ENCODE measurements at regions not wholly inside any gene's neighbourhood (a gene's known extent, or its start where the extent isn't known, plus 50 kb on each side); places are given as distances from the start of the nearest gene placed in this dataset.

- Mint-ChIP-seq H3K4me1 (no peaks in the 10 kb centered on the region), H3K36me3 (ENCODE audit: low read depth) (no peaks in the 10 kb centered on the region), H3K9me3 (no peaks in the 10 kb centered on the region), H3K27me3 (ENCODE audit: low read depth) (no peaks in the 10 kb centered on the region), H3K27ac (ENCODE audit: unreplicated experiment) (no peak overlapping the region), H3K4me3 (no peak overlapping the region)
- TF ChIP-seq CTCF (conservative IDR thresholded peaks at IDR 0.05) = no peak
- no peak for DNase-seq (ENCODE audit: low read depth, low spot score)
Measured at GRCh38 chr13:36516225-36516624, 83.9 kb downstream of the CCNA1 start.

GRCh38 chr13:36518707-36519106 is 86.4 kb downstream of the CCNA1 start:
- Mint-ChIP-seq H3K27me3 (ENCODE audit: low read depth) (no peaks in the 10 kb centered on the region), H3K4me3 (no peak overlapping the region), H3K4me1 (no peaks in the 10 kb centered on the region), H3K27ac (ENCODE audit: unreplicated experiment) (no peak overlapping the region), H3K36me3 (ENCODE audit: low read depth) (no peaks in the 10 kb centered on the region), H3K9me3 (no peaks in the 10 kb centered on the region)
- TF ChIP-seq CTCF (conservative IDR thresholded peaks at IDR 0.05) = no peak
- no peak for DNase-seq (ENCODE audit: low read depth, low spot score)

GRCh38 chr13:36519432-36519831 is 87.1 kb downstream of the CCNA1 start:
- no peak for DNase-seq (ENCODE audit: low read depth, low spot score)
- Mint-ChIP-seq H3K4me3 (no peak overlapping the region), H3K4me1 (no peaks in the 10 kb centered on the region), H3K9me3 (no peaks in the 10 kb centered on the region), H3K27ac (ENCODE audit: unreplicated experiment) (no peak overlapping the region), H3K27me3 (ENCODE audit: low read depth) (no peaks in the 10 kb centered on the region), H3K36me3 (ENCODE audit: low read depth) (no peaks in the 10 kb centered on the region)
- no peak for TF ChIP-seq CTCF (conservative IDR thresholded peaks at IDR 0.05)

GRCh38 chr13:36520111-36520510 is 87.8 kb downstream of the CCNA1 start:
- H3K4me1 Mint-ChIP-seq = no peaks in the 10 kb centered on the region
- no peaks in the 10 kb centered on the region for H3K9me3 Mint-ChIP-seq
- no peaks in the 10 kb centered on the region for H3K27me3 Mint-ChIP-seq (ENCODE audit: low read depth)
- H3K4me3 Mint-ChIP-seq = no peak overlapping the region
- TF ChIP-seq CTCF (conservative IDR thresholded peaks at IDR 0.05) = no peak
- no peak for DNase-seq (ENCODE audit: low read depth, low spot score)
- no peak overlapping the region for H3K27ac Mint-ChIP-seq (ENCODE audit: unreplicated experiment)
- no peaks in the 10 kb centered on the region for H3K36me3 Mint-ChIP-seq (ENCODE audit: low read depth)

GRCh38 chr13:36526897-36527296 is 94.6 kb downstream of the CCNA1 start:
- no peak overlapping the region for H3K4me3 Mint-ChIP-seq
- DNase-seq (ENCODE audit: low read depth, low spot score) = no peak
- no peaks in the 10 kb centered on the region for H3K36me3 Mint-ChIP-seq (ENCODE audit: low read depth)
- no peaks in the 10 kb centered on the region for H3K27me3 Mint-ChIP-seq (ENCODE audit: low read depth)
- no peak for TF ChIP-seq CTCF (conservative IDR thresholded peaks at IDR 0.05)
- H3K4me1 Mint-ChIP-seq = no peaks in the 10 kb centered on the region
- no peak overlapping the region for H3K27ac Mint-ChIP-seq (ENCODE audit: unreplicated experiment)
- H3K9me3 Mint-ChIP-seq = no peaks in the 10 kb centered on the region

GRCh38 chr13:36528105-36528504 is 95.8 kb downstream of the CCNA1 start:
- Mint-ChIP-seq H3K4me1 (no peaks in the 10 kb centered on the region), H3K27ac (ENCODE audit: unreplicated experiment) (no peak overlapping the region), H3K4me3 (no peak overlapping the region), H3K36me3 (ENCODE audit: low read depth) (no peaks in the 10 kb centered on the region), H3K9me3 (no peaks in the 10 kb centered on the region), H3K27me3 (ENCODE audit: low read depth) (no peaks in the 10 kb centered on the region)
- TF ChIP-seq CTCF (conservative IDR thresholded peaks at IDR 0.05) = no peak
- DNase-seq (ENCODE audit: low read depth, low spot score) = no peak

Data from neural crest cell (in vitro differentiated cells).